Neural progenitor cell (in vitro differentiated cells): ENCODE measurements at regions not wholly inside any gene's neighbourhood (a gene's known extent, or its start where the extent isn't known, plus 50 kb on each side); places are given as distances from the start of the nearest gene placed in this dataset.

ENCODE experiments used
- DNase-seq: peaks from one replicate; pipeline ENCODE4 v3.0.0-alpha.2; 2016; ENCODE audit warnings: low spot score
- H2AFZ ChIP-seq: fragments of 200-600 bp; sonication (generic); replicated peaks from 2 replicates; pipeline ENCODE4 v1.6.1; 2016; ENCODE audit warnings: antibody characterized with exemption
- H3F3A ChIP-seq: fragments of 200-600 bp; sonication (generic); 2 replicates; pipeline ENCODE4 v1.6.1; 2016; ENCODE audit warnings: antibody characterized with exemption, low read depth
- H3K27ac ChIP-seq: fragments of 200-600 bp; sonication (generic); 2 replicates; pipeline ENCODE4 v1.5.1; 2016; ENCODE audit warnings: mild to moderate bottlenecking
- H3K27me3 ChIP-seq: fragments of 200-600 bp; sonication (generic); 2 replicates; pipeline ENCODE4 v1.6.1; 2016; ENCODE audit warnings: mild to moderate bottlenecking, moderate library complexity
- H3K36me3 ChIP-seq: fragments of 200-600 bp; sonication (generic); 2 replicates; pipeline ENCODE4 v1.5.1; 2016
- H3K4me1 ChIP-seq: fragments of 200-600 bp; sonication (generic); 2 replicates; pipeline ENCODE4 v1.6.1; 2016; ENCODE audit warnings: mixed run types
- H3K4me2 ChIP-seq: fragments of 200-600 bp; sonication (generic); 2 replicates; pipeline ENCODE4 v1.6.1; 2016
- H3K4me3 ChIP-seq: fragments of 200-600 bp; sonication (generic); 2 replicates; pipeline ENCODE4 v1.5.1; 2016
- H3K79me2 ChIP-seq: fragments of 200-600 bp; sonication (generic); 2 replicates; pipeline ENCODE4 v1.6.1; 2016; ENCODE audit warnings: low read depth
- H3K9ac ChIP-seq: fragments of 200-600 bp; sonication (generic); 2 replicates; pipeline ENCODE4 v1.6.1; 2016
- H3K9me3 ChIP-seq: fragments of 200-600 bp; sonication (generic); 2 replicates; pipeline ENCODE4 v1.5.1; 2016; ENCODE audit warnings: low read depth
- H4K20me1 ChIP-seq: fragments of 200-600 bp; sonication (generic); 2 replicates; pipeline ENCODE4 v1.6.1; 2016; ENCODE audit warnings: low read depth
- H3K27ac Mint-ChIP-seq: 3 replicates; pipeline ENCODE4 v1.8.0; 2021; ENCODE audit warnings: mixed read lengths
- H3K27me3 Mint-ChIP-seq: 2 replicates; pipeline ENCODE4 v1.8.0; 2022; ENCODE audit warnings: low read depth, mild to moderate bottlenecking, inconsistent platforms, moderate library complexity, mixed read lengths; ENCODE audit not compliant: insufficient read depth
- H3K36me3 Mint-ChIP-seq: 3 replicates; pipeline ENCODE4 v1.8.0; 2021; ENCODE audit warnings: mixed read lengths
- H3K4me1 Mint-ChIP-seq: 3 replicates; pipeline ENCODE4 v1.8.0; 2021; ENCODE audit warnings: mixed read lengths
- H3K4me3 Mint-ChIP-seq: 3 replicates; pipeline ENCODE4 v1.8.0; 2021; ENCODE audit warnings: mild to moderate bottlenecking, moderate library complexity, mixed read lengths
- H3K9me3 Mint-ChIP-seq: 3 replicates; pipeline ENCODE4 v1.8.0; 2020; ENCODE audit warnings: mixed read lengths
- EZH2 ChIP-seq: fragments of 200-600 bp; sonication (generic); IDR thresholded peaks from 2 replicates; pipeline ENCODE4 v1.6.1; 2017; ENCODE audit warnings: antibody characterized with exemption, mild to moderate bottlenecking, moderate library complexity
- EZH2phosphoT487 ChIP-seq: fragments of 200-600 bp; sonication (generic); IDR thresholded peaks from 2 replicates; pipeline ENCODE4 v1.6.1; 2017; ENCODE audit warnings: antibody characterized with exemption
- TF ChIP-seq, protein P1 (sequence below): fragments of 200-600 bp; sonication (generic); IDR thresholded peaks from 2 replicates; pipeline ENCODE4 v1.5.1; 2017; ENCODE audit warnings: antibody characterized with exemption, mild to moderate bottlenecking

DNA sequence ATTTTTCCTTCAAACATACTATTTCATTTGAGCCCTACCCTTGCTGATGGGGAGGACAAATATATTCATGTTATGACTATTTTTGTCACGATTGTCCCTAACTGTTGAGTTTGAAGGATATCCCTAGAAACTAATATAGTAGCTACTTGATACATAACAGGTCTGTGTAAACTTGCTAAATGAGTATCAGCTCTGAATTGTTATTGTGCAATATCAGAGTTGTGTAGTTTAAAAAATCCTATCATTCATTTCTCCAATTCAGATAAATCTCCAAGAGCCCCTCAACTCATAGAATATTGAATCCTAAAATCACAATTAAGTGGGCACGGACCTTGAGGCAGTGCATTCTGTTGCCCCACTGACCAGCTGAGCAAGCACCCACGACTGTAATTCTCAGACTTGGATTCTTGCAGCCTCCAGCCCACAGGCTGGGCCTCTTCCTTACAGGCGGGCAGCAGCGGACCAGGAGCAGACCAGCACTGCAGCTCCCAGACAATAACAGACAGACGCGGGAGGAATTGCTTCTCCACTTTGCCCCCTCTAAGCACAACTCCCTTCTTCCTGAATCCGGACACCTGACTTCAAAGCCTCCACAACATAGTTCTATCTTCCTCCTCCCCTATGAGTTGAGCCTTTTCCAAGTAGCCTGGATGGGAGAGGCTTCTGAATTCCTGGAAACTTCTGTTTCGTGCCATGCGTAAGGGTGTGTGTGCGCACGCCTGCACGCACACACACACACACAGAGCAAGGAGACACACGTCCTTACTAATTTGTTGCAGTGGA lies 337.6 kb upstream of the ARGLU1 start:
- H3F3A ChIP-seq = peaks cover 25% of the 10 kb centered on the region
- DNase-seq = no peak
- no peaks in the 10 kb centered on the region for H3K79me2 ChIP-seq
- no peak overlapping the region for H3K27ac ChIP-seq
- H3K4me1 Mint-ChIP-seq = peaks cover 32% of the 10 kb centered on the region
- no peaks in the 10 kb centered on the region for H3K36me3 ChIP-seq
- peak overlapping the region; percentile 40 for H3K4me2 ChIP-seq
- TF ChIP-seq, protein P1, sequence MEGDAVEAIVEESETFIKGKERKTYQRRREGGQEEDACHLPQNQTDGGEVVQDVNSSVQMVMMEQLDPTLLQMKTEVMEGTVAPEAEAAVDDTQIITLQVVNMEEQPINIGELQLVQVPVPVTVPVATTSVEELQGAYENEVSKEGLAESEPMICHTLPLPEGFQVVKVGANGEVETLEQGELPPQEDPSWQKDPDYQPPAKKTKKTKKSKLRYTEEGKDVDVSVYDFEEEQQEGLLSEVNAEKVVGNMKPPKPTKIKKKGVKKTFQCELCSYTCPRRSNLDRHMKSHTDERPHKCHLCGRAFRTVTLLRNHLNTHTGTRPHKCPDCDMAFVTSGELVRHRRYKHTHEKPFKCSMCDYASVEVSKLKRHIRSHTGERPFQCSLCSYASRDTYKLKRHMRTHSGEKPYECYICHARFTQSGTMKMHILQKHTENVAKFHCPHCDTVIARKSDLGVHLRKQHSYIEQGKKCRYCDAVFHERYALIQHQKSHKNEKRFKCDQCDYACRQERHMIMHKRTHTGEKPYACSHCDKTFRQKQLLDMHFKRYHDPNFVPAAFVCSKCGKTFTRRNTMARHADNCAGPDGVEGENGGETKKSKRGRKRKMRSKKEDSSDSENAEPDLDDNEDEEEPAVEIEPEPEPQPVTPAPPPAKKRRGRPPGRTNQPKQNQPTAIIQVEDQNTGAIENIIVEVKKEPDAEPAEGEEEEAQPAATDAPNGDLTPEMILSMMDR = no peak
- no peak for TF ChIP-seq EZH2phosphoT487
- TF ChIP-seq EZH2 = no peak
- H3K27ac Mint-ChIP-seq = peak overlapping the region; percentile 18
- no peak overlapping the region for H3K4me3 Mint-ChIP-seq
- peaks cover 50% of the 10 kb centered on the region for H3K4me1 ChIP-seq
- H2AFZ ChIP-seq = peak overlapping the region; percentile 63
- no peaks in the 10 kb centered on the region for H3K9me3 Mint-ChIP-seq
- no peaks in the 10 kb centered on the region for H3K36me3 Mint-ChIP-seq
- no peaks in the 10 kb centered on the region for H3K9me3 ChIP-seq
- no peaks in the 10 kb centered on the region for H3K27me3 ChIP-seq
- H3K4me3 ChIP-seq = no peak overlapping the region
- H4K20me1 ChIP-seq = no peaks in the 10 kb centered on the region
- H3K9ac ChIP-seq = no peak overlapping the region
- H3K27me3 Mint-ChIP-seq = peaks cover 5% of the 10 kb centered on the region

DNA sequence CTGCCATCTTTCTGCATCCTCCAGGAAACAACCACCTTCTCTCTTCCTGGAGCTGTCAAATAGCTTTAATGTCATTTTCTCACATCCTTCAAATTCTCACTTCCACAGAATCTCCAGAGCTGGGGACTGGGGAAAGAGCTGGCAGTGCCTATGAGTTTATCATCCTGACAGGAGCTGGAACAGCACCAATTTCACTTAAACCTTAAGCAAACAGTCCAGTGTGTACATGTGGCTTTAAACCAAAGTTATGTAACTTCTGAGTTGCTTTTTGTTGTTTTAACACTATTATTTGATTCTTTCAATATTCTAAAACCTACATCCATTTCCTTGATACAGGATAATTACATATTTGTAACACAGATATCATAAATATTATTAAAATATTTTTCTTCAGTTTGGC lies 331.5 kb upstream of the ARGLU1 start:
- H3K4me3 Mint-ChIP-seq = no peak overlapping the region
- H3K9ac ChIP-seq = no peak overlapping the region
- H3K27me3 Mint-ChIP-seq = peaks cover 3% of the 10 kb centered on the region
- no peaks in the 10 kb centered on the region for H4K20me1 ChIP-seq
- H3K9me3 ChIP-seq = no peaks in the 10 kb centered on the region
- DNase-seq = no peak
- no peak overlapping the region for H3K27ac Mint-ChIP-seq
- no peak overlapping the region for H3K27ac ChIP-seq
- H3K27me3 ChIP-seq = no peaks in the 10 kb centered on the region
- no peaks in the 10 kb centered on the region for H3K36me3 Mint-ChIP-seq
- H2AFZ ChIP-seq = peak overlapping the region; percentile 53
- no peaks in the 10 kb centered on the region for H3K36me3 ChIP-seq
- no peak overlapping the region for H3K4me3 ChIP-seq
- H3K4me2 ChIP-seq = no peak overlapping the region
- peaks cover 14% of the 10 kb centered on the region for H3K4me1 ChIP-seq
- no peaks in the 10 kb centered on the region for H3K79me2 ChIP-seq
- H3K4me1 Mint-ChIP-seq = peaks cover 10% of the 10 kb centered on the region
- TF ChIP-seq EZH2 (no peak), EZH2phosphoT487 (no peak)
- TF ChIP-seq, protein P1 = no peak
- H3F3A ChIP-seq = peaks cover 13% of the 10 kb centered on the region
- no peaks in the 10 kb centered on the region for H3K9me3 Mint-ChIP-seq

DNA sequence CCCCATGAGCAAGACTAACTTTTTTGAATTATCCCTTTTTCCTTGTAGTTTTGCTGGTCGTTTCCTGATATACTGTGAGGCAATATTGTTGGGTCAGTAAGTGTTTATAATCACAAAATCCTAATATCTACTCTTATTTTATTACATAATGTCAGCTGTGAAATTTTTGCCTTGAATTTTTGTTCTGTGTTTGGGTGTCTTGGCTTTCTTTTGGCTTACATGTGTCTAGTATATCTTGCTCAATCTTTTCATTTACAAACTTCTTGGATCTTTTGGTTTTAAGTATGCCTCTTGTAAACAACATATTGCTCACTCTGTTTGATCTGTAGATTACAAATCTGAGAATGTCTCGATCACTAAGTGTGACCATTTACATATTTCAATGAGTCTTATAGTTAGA lies 330.3 kb upstream of the ARGLU1 start:
- Histone ChIP-seq H3K4me1 (peaks cover 5% of the 10 kb centered on the region), H3F3A (peaks cover 5% of the 10 kb centered on the region), H3K27ac (no peak overlapping the region), H3K79me2 (no peaks in the 10 kb centered on the region), H4K20me1 (no peaks in the 10 kb centered on the region), H3K9ac (no peak overlapping the region), H3K27me3 (no peaks in the 10 kb centered on the region), H2AFZ (no peak overlapping the region), H3K9me3 (no peaks in the 10 kb centered on the region), H3K4me2 (no peak overlapping the region), H3K4me3 (no peak overlapping the region), H3K36me3 (no peaks in the 10 kb centered on the region)
- no peak overlapping the region for H3K4me3 Mint-ChIP-seq
- H3K4me1 Mint-ChIP-seq = peaks cover 3% of the 10 kb centered on the region
- no peak for DNase-seq
- H3K36me3 Mint-ChIP-seq = no peaks in the 10 kb centered on the region
- H3K27me3 Mint-ChIP-seq = peaks cover 3% of the 10 kb centered on the region
- no peaks in the 10 kb centered on the region for H3K9me3 Mint-ChIP-seq
- TF ChIP-seq, protein P1 = no peak
- TF ChIP-seq EZH2 (no peak), EZH2phosphoT487 (no peak)
- H3K27ac Mint-ChIP-seq = no peak overlapping the region
